Inflammatory macrophage treated with lipopolysaccharide for 4 hours (primary cell): ENCODE measurements at regions not wholly inside any gene's neighbourhood (a gene's known extent, or its start where the extent isn't known, plus 50 kb on each side); places are given as distances from the start of the nearest gene placed in this dataset.
"Not testable (repeated sequence)": the region's sequence is repeated elsewhere in the genome, so short reads cannot be mapped to it uniquely, and the experiment has no call there.

Experiments used
- DNase-seq: peaks from one replicate; pipeline ENCODE4 v3.0.0-alpha.2; 2020

DNA sequence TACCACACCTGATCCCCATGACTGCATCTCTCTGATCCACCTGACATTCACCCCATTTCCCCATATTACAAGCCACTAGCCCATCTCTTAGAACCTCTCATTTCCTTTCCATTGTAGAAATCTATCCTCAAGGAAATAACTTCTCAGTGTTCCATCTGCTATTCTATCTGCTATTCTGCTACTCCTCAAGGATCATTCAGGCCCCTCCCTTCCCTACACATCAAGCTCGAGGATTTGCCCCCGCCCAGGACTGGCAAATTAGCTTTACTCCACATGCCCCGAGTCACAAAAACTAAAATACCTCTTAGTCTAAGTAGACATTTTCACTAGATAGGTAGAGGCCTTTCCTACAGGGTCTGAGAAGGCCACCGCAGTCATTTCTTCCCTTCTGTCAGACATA lies 517.0 kb downstream of the IRS2 start:
- DNase-seq: not testable (repeated sequence)

GRCh38 chr13:109268492-109268891 lies 517.9 kb downstream of the IRS2 start:
- not testable (repeated sequence) for DNase-seq

- not testable (repeated sequence) for DNase-seq
These were observed 519.0 kb downstream of the IRS2 start for GRCh38 chr13:109267400-109267799.

GRCh38 chr13:109265438-109265742 lies 521.0 kb downstream of the IRS2 start:
- not testable (repeated sequence) for DNase-seq

DNA sequence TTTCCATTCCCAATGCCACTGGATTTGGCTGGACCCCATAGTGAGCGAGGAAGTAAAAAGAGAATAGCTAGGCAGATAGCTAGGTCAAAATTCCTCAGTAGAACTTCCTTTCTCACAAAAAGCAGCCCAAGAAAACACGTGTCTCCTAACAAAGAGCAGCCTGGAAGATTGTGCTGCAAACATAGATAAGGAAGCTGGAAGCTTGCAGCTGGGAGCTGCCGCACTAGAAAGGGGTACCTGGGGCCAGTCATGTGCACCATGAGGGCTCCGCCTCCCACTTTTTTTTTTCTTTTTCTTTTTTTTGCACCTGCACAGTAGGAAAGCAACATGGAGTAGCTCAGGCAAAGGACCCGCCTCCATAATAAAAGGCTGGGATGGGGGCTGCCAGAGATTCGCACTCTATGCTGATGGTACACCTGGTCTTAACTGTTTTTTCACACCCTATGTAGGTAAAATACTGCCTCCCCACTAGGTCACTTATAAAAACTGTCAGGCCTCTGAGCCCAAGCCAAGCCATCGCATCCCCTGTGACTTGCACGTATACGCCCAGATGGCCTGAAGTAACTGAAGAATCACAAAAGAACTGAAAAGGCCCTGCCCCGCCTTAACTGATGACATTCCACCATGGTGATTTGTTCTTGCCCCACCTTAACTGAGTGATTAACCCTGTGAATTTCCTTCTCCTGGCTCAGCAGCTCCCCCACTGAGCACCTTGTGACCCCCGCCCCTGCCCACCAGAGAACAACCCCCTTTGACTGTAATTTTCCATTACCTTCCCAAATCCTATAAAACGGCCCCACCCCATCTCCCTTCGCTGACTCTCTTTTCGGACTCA lies 521.6 kb downstream of the IRS2 start:
- not testable (repeated sequence) for DNase-seq

GRCh38 chr13:109257761-109258157 lies 528.6 kb downstream of the IRS2 start:
- not testable (repeated sequence) for DNase-seq
